ENCODE measurements at regions not wholly inside any gene's neighbourhood (a gene's known extent, or its start where the extent isn't known, plus 50 kb on each side); places are given as distances from the start of the nearest gene placed in this dataset.

DNA sequence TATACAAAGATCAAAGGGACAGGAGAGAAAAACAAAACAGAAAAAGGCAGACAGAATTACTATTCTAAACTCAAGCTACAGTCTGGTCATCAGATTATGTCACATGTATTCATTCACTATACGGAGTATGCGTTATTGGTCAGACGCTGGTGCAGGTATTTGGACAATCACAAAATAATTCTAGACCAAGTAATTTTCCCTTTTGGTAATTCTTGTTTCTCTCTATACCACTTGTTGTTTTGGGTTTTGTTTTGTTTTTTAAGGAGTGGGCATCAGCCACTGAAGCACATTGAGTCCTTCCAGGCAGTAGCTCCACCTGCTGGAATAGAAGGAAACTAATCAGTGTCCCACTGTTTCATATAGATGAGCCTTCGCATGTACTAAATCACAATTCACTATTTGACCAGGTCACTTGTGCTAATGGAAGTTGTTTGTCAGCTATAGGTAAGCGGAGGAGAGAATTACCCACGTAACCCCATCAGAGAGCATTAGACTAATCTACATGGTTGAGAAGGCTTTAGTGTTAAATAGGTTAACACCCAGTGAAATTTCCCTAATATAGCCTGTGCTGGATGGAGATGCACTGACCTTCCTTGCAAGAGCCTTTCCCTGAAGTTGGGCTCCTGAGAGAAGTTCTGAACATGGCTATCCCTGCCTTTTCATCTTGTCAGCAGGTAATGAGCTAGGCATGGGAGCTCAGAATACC lies 77.9 kb downstream of the TNFAIP3 start:
- CTCF ChIA-PET, result interaction anchor here (0.6 to 0.9 kb wide), 2 partner anchors 242 to 283 kb away, joined by 3 read pairs; no protein-coding TSS in a partner anchor
- no peaks in the 10 kb centered on the region for H3K36me3 ChIP-seq (ENCODE audit: control insufficient read depth, insufficient read depth, low read length)
- intact Hi-C loops (cut with micrococcal nuclease; ENCODE audit: unreplicated experiment) (loop anchor here (5.0 to 10.0 kb wide), 2 partner anchors 73 to 240 kb away; no protein-coding TSS in a partner anchor), in situ Hi-C loops (cut with HindIII; ENCODE audit: low pct_unique_long_range_greater_than_20kb, low sequenced_read_pairs) (no loop called here)
- DNase-seq (ENCODE audit: low read depth, low spot score) (peak; percentile 13), ATAC-seq (peak; percentile 86)
- no peaks in the 10 kb centered on the region; the same call in none of the 2 replicates for H3K27me3 ChIP-seq (ENCODE audit: control insufficient read depth, insufficient read depth, low read length)
- H3K4me1 ChIP-seq (ENCODE audit: control insufficient read depth, insufficient read depth, low read length), result no peaks in the 10 kb centered on the region
- POLR2A ChIA-PET, result no interaction called here
- TF ChIP-seq, protein P1, sequence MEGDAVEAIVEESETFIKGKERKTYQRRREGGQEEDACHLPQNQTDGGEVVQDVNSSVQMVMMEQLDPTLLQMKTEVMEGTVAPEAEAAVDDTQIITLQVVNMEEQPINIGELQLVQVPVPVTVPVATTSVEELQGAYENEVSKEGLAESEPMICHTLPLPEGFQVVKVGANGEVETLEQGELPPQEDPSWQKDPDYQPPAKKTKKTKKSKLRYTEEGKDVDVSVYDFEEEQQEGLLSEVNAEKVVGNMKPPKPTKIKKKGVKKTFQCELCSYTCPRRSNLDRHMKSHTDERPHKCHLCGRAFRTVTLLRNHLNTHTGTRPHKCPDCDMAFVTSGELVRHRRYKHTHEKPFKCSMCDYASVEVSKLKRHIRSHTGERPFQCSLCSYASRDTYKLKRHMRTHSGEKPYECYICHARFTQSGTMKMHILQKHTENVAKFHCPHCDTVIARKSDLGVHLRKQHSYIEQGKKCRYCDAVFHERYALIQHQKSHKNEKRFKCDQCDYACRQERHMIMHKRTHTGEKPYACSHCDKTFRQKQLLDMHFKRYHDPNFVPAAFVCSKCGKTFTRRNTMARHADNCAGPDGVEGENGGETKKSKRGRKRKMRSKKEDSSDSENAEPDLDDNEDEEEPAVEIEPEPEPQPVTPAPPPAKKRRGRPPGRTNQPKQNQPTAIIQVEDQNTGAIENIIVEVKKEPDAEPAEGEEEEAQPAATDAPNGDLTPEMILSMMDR (IDR thresholded peaks at IDR 0.05), result peak; percentile 80
- TF ChIP-seq, protein P2, sequence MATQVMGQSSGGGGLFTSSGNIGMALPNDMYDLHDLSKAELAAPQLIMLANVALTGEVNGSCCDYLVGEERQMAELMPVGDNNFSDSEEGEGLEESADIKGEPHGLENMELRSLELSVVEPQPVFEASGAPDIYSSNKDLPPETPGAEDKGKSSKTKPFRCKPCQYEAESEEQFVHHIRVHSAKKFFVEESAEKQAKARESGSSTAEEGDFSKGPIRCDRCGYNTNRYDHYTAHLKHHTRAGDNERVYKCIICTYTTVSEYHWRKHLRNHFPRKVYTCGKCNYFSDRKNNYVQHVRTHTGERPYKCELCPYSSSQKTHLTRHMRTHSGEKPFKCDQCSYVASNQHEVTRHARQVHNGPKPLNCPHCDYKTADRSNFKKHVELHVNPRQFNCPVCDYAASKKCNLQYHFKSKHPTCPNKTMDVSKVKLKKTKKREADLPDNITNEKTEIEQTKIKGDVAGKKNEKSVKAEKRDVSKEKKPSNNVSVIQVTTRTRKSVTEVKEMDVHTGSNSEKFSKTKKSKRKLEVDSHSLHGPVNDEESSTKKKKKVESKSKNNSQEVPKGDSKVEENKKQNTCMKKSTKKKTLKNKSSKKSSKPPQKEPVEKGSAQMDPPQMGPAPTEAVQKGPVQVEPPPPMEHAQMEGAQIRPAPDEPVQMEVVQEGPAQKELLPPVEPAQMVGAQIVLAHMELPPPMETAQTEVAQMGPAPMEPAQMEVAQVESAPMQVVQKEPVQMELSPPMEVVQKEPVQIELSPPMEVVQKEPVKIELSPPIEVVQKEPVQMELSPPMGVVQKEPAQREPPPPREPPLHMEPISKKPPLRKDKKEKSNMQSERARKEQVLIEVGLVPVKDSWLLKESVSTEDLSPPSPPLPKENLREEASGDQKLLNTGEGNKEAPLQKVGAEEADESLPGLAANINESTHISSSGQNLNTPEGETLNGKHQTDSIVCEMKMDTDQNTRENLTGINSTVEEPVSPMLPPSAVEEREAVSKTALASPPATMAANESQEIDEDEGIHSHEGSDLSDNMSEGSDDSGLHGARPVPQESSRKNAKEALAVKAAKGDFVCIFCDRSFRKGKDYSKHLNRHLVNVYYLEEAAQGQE (IDR thresholded peaks at IDR 0.05; ENCODE audit: insufficient read depth in 1 of 2, low read depth in 2 of 2, low read length in 1 of 2), result no peak
- no peaks in the 10 kb centered on the region for H3K9me3 ChIP-seq (ENCODE audit: control insufficient read depth, insufficient read depth, low read depth, low read length)
- H3K4me3 ChIP-seq (ENCODE audit: low read depth in 2 of 2, low read length in 2 of 2), result no peak overlapping the region
- H3K27ac ChIP-seq (ENCODE audit: low read length), result no peak overlapping the region
- no TSS peak for BruUV-seq (replicated peaks)

DNA sequence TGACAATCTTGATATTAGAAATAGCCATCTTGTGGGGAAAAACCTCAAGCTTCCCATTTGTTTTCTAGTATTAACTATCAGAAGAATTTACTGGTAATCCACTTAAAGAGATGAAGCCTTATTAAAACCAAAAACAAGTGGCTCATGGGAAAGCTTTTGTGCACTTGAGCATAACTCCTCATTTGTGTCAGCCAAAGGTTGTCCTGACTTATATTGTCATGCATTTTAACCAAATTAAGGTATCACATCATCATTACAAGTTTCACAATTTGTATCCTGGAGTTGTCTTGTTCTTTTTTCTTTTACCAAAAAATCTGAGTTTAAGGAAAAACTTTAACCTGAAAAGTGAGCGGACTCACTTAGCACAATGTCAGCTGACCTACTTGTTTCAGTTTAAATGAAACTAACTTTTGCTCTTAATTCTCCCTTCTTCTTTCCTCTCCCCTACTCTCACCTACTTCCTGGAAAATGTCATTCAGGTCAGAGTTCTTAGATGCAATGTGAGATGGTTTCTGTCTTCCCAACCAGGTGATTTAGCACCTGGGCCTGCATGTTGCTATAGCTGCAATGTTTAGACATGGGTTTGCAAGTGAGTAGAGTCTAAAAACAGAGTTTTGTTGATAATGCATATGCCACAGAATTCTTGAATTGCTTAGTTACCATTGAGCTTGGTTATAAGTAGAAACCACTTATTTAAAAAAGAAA lies 82.8 kb downstream of the TNFAIP3 start:
- H3K4me1 ChIP-seq (ENCODE audit: control insufficient read depth, insufficient read depth, low read length), result no peaks in the 10 kb centered on the region
- no peak overlapping the region for H3K4me3 ChIP-seq (ENCODE audit: low read depth in 2 of 2, low read length in 2 of 2)
- H3K27me3 ChIP-seq (ENCODE audit: control insufficient read depth, insufficient read depth, low read length), result peaks cover 2% of the 10 kb centered on the region
- TF ChIP-seq POLR2AphosphoS5 (IDR thresholded peaks at IDR 0.05; ENCODE audit: low read depth, low read length), result no peak
- TF ChIP-seq, protein P1 (IDR thresholded peaks at IDR 0.05), result no peak
- TF ChIP-seq SIN3A (IDR thresholded peaks at IDR 0.05; ENCODE audit: borderline replicate concordance, insufficient read depth, low read depth, low read length), result no peak
- H3K27ac ChIP-seq (ENCODE audit: low read length), result no peak overlapping the region
- H3K9me3 ChIP-seq (ENCODE audit: control insufficient read depth, insufficient read depth, low read depth, low read length), result no peaks in the 10 kb centered on the region
- in situ Hi-C loops (cut with HindIII; ENCODE audit: low pct_unique_long_range_greater_than_20kb, low sequenced_read_pairs), result no loop called here
- no TSS peak for BruUV-seq (replicated peaks)
- DNase-seq (ENCODE audit: low read depth, low spot score) (no peak), ATAC-seq (no peak)
- ChIA-PET CTCF (no interaction called here), POLR2A (interaction anchor here (0.6 kb wide), 1 partner anchor 1184 kb away, joined by 4 read pairs; no protein-coding TSS in a partner anchor)
- no peaks in the 10 kb centered on the region for H3K36me3 ChIP-seq (ENCODE audit: control insufficient read depth, insufficient read depth, low read length)
- intact Hi-C loops (cut with micrococcal nuclease; ENCODE audit: unreplicated experiment), result loop anchor here (5.0 to 10.0 kb wide), 2 partner anchors 78 to 245 kb away; no protein-coding TSS in a partner anchor

Measured in Panc1 (cell line).